Testis (tissue), 2 donors: ENCODE measurements at regions not wholly inside any gene's neighbourhood (a gene's known extent, or its start where the extent isn't known, plus 50 kb on each side); places are given as distances from the start of the nearest gene placed in this dataset.

Source experiments
- CTCF ChIP-seq, 3 experiments: fragments of 450-650 bp in 2 of 3; fragments of 200-600 bp in 1 of 3; sonication (generic) in 1 of 3; IDR thresholded peaks; one replicate each; pipeline ENCODE4 v1.5.1; 2016 to 2019; ENCODE audit warnings: antibody characterized with exemption in 3 of 3, mild to moderate bottlenecking in 2 of 3, moderate library complexity in 1 of 3
- POLR2A ChIP-seq: fragments of 450-650 bp; IDR thresholded peaks from one replicate; pipeline ENCODE4 v1.6.1; 2017; ENCODE audit warnings: antibody characterized with exemption, mild to moderate bottlenecking, moderate library complexity

- no peak for TF ChIP-seq CTCF (IDR thresholded peaks at IDR 0.05)
- TF ChIP-seq POLR2A, result no peak
Observed at GRCh38 chr19:30116984-30117555, 175.0 kb downstream of the URI1 start.
